Peyer's patch (tissue), 4 donors: ENCODE measurements at regions not wholly inside any gene's neighbourhood (a gene's known extent, or its start where the extent isn't known, plus 50 kb on each side); places are given as distances from the start of the nearest gene placed in this dataset.

Experiments
- CTCF ChIP-seq, 6 experiments: fragments of 450-650 bp in 4 of 6; fragments of 200-600 bp in 2 of 6; sonication (generic) in 1 of 6; IDR thresholded peaks; one replicate each; pipeline ENCODE4 v1.5.1; 2017 to 2019; ENCODE audit warnings: antibody characterized with exemption in 6 of 6, mild to moderate bottlenecking in 3 of 6, moderate library complexity in 1 of 6
- POLR2A ChIP-seq, 2 donors: fragments of 450-650 bp; IDR thresholded peaks; one replicate each; pipeline ENCODE4 v1.5.1; 2017; ENCODE audit warnings: antibody characterized with exemption in 2 of 2, mild to moderate bottlenecking in 2 of 2, moderate library complexity in 2 of 2

- TF ChIP-seq CTCF (IDR thresholded peaks at IDR 0.05) = no peak
- no peak for TF ChIP-seq POLR2A (IDR thresholded peaks at IDR 0.05)
These were observed 67.9 kb upstream of the AADAT start for GRCh38 chr4:170157670-170158069.
